NCI-H226 (cell line): ENCODE measurements at regions not wholly inside any gene's neighbourhood (a gene's known extent, or its start where the extent isn't known, plus 50 kb on each side); places are given as distances from the start of the nearest gene placed in this dataset.

Source experiments
- DNase-seq: peaks from one replicate; pipeline ENCODE4 v3.0.0-alpha.2; 2015

DNA sequence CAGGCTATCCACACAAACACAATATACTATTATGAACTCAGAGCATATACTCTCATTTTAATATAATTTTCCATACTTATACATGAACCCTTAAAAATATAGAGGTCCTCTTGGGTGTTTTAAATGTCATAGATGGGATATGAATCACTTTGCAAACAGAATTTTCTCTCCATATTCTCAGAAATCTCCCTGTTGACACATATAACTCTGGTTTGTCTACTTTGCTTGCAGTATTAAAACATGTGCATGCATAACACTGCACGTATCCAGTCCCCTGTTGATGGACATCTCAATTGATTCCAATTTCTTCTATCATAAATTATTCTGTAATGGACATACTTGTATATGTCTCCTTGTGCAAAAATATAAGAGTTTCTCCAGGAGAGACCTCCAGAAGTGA is 417.5 kb upstream of the TBX3 start:
- DNase-seq = no peak

DNA sequence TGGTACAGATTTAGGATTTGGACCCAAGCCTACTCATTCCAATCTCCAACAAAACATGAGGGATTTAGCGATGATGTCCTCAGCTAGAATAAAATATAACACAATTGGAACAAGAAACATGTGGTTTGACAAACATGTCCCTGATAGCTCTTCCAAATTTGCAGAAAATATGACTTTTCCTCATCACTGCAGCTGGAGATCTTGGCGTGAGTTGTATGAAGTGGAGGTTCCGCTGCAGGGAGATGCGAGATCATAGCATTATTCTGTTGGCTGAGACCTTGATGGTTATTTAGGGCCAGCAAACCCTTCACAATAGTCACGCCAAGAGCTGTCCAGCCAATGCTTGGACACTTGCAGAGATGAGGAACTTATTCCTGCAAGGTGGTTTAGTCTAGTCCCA is 413.4 kb upstream of the TBX3 start:
- no peak for DNase-seq

DNA sequence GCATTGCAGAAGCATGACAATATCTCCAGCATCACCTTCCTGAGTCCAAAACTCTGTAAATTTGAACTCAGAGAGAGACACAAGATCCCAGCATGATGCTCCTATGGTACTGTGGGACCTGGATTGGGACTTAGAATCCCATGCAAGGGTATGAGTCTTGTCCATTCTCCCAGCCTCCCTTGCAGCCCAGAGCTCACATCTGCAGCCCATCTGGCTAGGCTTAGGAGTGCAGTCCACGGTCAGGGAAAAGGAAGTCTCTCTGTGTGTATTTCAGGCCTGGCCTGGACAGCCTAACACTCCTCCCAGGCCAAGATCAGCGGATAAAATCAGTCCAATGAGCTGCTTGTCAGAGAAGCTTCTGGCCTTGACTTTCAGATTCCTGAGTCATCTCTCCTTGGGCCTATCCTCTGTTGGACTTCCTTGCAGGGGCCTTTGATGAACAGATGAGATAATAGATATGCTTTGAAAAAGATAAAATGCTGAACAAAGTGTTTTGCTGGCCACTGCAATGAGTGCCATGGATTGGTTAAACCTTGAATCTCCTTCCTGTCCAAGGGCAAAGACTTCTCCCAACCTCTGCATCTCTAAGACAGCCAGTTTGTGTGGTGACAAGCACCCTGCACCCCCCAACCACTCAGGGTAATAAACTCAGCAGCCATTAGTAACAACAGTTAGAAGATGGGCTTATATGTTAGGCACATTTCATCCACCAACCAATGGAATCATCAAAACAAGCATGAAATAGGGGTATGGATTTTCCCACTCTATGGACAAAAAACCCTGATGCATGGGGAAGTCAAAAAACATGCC is 412.8 kb upstream of the TBX3 start:
- DNase-seq = no peak

DNA sequence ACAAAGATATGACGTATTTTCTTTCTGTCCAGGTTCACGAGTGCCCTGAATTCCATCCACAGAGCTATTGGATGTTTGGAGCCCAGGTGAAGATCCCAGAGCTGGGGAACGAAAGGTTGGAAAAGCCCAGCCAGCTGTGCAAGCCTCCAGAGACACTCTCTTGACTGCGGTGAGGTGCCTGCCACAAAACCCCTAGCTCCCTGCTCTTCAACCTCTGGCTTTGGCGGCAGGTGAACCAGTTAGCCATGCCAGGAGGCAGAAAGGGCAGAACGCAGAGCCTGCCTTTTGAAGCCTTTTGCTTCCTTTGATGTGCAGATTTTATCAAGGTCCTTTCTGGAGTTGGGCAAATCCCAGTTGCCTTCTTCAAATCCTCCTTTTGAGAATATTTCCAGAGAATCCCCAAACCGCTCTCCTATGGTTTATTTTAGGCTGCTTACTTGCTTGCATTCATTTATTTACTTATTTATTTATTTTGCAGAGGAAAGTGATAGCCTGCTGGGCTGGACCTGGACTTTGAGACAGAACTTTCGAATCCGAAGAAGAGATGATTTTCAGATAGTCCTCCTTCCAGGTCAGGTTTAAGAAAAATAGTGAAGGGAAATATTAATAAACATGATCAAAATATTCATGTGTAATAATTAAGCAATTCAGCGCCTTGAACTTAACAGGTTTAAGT is 411.2 kb upstream of the TBX3 start:
- no peak for DNase-seq

DNA sequence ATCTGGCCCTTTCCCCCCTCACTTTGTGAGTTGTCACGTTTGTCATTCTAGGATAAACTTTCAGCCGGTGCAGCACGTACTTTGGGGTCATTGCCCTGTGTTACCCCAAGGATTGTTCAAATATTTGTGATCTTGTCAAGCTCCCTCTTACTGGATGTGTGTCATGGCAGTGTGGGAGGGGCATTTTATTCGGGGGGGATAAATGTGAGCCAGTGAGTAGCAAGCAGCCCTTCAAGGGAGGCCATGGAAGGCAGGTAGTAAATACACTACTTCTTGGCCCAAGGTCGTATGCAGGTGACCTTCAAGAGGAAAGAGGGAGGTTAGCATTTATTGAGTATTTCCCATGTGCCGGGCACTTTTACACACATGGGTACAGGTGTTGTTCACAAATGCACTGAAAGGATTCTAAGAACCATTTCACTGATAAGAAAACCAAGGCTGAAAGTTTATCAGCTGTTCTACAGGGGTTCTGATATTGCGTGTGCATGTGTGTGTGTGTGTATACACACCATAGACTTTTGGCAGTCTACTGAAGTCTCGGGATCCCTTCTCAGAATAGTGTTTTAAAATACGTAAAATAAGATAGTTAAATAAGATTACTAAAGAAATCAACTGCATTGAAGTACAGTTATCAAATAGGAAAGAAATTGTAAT is 410.3 kb upstream of the TBX3 start:
- DNase-seq = no peak

DNA sequence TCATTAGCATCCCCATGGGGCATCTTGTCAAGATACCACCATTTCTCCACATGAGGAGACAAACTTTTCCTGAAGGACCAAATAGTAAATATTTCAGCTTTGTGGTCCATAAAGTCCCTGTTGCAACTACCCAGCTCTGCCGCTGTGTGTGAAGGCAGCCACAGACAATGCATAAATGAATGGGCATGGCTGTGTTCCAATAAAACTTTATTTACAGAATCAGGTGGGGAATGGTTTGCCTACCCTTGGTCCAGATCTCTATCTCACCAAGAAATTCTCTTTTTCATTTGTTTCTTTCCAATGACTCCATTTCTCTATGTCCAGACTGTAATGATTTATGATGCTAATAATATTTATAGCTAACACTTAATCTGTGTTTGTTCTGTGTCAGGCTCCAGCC is 409.3 kb upstream of the TBX3 start:
- no peak for DNase-seq

DNA sequence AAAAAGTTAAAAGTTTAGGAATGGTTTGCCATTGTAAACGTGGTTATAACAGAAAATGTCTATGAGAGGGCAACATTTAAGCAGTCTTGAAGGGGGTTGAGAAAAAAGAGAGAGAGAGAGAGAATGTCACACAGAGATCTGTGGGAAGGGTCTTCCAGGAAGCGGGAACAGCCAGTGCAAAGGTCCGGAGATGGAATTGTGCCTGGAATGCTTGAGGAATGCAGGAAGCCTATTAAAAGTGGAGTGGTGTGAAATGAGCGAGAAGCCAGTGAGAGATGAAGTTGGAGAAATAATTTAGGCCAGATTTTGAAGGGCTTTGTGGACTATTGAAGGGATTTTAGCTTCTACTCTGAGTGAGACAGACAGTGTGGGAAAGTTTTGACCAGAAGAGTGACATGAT is 406.8 kb upstream of the TBX3 start:
- DNase-seq = no peak

DNA sequence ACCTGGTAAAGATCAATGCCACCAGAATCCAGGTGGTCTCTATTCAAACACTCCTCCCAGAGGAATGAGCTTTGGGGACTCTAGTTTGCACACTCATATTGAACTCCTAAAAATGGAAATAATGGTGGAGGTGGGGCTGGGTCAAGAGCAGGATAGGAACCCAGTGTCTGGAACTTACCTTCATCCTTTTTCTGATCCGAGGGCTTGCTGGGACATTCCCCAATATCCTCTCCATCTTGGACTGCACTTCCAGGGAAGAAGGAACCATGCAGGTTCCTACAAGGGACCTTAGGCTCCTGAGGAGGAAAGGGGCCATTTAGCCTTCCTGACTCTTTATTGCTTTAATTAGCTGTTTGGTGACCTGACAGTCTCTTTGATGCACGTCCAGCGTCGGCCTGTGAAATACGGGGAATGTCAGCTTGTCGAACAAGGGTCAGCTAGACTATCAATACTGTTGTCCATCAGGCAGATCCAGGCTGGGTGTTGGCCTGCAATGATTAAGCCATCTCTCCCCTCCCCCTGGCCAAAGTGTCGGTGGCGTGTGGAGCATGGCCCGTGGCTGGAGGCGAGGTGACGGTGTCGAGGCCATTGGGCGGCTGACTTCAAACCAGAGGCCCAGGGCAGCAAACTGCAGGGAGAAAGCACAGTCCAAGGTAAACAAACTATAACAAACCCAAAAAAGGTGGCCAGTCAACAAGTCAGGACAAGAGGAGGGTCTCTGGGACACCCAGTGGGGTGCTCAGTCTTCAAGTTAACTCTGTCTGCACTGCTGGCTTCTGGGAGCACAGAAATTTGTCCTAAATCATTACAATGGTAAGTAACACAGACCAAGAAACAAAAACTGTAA is 405.2 kb upstream of the TBX3 start:
- DNase-seq = no peak

DNA sequence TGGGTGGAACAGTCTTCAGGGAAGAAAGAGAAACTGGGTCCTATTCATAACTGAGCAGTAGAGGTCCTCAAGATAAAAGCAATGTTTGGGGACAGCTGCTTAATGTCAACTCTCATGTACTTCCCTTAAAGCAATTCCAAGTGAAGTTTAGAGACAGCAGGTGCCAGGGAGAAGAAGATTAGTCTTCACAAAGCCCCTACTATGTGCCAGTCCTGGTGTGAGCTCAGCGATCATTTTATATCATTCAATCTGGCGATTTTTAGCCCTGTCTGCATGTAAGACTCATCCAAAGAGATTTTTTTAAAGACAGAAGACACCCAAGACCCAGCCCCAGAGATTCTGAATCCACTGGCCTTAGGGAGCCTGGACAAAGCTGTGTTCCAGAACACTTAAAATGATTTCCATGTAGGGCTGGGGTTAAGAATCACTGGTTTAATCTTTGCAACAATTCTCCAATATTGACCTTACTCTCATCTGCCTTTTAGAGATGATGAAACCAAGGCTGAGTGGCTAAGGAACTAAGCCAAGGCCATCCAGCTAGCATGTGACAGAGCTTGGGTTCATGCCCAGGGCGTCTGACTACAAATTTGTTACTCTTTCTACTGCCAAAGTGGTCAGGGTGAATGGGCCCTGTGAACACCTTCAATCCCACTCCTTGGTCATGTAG is 404.5 kb upstream of the TBX3 start:
- no peak for DNase-seq

DNA sequence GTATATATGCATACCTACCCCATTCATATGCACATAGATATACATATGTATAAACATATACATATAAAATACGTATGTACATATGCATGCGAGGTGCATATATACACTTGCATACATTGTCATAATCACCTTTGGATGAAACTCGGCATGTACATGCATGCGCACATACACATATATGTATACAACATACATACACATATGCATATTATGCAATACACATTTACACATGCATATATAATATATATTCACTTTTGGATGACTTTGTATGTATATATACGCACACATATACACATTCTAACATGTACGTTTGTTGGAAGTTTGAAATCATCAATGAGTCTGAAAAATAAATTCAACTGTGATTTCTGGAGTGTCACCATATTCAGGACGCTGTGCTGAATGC is 401.6 kb upstream of the TBX3 start:
- DNase-seq = no peak

DNA sequence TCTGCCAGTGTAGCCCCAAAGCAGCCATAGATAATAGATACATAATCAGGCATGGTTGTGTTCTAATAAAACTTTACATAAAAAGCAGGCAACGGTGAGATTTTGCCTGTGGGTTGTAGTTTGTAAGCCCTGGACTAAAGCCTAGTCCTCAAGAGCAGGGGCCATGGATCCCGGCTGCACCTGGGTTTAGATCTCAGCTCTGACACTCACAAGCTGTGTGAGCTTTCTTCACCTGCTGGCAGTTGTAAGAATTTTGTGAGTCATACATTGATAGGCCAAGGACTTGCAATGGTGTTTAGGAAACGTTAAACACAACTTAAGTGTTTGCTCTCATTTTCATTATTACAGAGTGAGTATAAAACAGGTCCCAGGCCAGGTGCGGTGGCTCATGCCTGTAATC is 395.8 kb upstream of the TBX3 start:
- DNase-seq = no peak

DNA sequence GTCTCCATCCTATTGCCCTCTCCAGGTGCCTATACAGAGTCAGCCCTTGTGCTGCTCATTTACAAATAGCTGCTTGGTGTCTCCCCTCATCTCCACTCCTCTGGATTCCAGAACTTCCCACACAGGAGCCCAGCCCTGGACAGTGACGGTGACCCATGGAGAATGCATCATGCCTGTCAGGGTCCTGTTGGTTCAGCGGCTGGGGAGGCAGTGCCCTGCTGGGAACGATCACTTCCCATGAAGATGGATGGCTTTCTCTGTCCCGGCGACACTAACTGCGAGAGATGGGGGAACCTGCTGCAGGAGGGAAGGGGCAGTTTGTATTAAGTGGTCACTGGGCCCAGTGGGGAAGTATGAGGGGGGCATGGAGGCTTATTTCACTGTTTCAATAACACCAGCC is 395.0 kb upstream of the TBX3 start:
- DNase-seq = no peak

DNA sequence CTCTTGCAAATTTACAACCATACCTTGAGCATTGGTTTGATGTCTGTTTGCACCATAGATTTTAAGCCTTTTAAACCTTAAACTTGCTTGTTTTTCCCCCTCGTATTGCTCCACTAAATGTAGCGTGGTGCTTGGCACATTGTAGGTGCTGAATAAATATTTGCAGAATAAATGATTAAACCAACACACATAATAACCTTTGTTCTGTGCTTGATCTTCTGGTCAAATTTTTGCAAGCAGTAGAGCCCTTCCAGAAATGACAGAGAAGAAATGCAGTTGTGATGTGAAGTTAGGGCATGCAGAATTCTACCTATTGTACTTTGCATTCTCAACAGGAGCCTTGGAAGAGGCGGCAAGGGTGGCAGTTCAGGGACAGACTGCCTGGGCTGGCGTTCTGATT is 394.4 kb upstream of the TBX3 start:
- no peak for DNase-seq

DNA sequence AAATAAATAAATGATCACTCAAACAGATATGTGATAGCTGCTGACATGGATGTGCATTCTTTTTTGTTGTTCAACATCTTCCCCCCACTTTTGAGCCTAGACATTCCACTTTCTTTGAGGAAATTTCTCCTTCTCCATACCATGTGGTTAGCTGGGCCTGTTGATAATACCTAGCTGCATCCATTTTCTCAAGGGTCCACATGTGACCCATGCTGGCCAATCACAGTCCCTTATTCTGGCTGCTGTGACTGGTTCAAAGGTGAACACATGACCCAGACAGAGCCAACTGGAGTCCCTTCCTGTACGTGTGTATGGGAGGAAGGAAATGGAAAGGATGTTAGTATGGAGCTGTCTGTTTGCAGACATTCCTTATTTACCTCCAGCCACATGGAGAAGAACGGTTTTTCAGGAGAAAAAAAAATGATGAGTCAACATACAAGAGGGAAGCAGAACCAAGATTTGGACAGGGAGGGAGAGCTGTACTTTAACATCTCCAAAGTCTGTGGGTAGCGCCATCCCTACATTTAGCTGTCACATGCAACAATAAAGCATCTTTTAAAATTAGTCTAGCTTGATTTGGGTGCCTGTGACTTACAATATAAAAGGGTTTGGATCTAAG is 391.7 kb upstream of the TBX3 start:
- DNase-seq = no peak

DNA sequence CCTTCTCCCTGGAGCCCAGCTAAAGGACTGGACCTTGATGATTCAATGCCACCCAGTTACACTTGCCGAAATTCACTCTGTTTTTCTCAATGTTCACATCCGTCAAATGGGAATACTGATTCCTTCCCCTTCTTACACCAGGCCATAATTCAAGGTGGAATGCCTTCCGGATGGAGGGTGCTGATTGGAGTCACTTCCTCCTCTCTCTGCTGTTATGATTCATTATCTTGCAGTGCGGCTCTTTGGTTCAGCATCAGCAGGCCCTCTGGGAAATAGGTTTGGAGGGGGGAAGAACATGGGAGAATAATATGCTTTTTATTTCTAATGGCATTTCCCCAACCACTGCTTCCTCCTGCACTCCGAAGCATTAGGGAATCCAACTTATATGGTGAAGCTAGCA is 390.6 kb upstream of the TBX3 start:
- no peak for DNase-seq

DNA sequence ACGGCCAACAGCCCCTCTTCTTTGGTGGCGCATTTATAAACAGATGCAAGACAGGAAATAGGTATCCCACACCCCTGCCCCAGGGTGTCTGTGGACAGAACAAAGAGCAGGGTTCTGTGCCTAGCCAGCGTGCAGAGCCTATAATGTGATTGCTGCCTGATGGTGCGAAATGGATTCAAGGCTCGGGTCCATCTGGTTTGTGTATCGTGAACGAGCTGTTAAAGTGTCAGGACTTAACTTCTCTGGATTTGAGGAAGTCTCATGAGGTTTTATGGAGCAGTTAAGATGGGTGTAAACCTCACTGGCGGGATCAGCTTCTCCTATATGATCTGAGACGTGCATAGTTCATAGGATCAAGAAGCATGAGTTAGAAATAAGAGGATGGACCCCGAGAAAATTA is 388.7 kb upstream of the TBX3 start:
- no peak for DNase-seq

DNA sequence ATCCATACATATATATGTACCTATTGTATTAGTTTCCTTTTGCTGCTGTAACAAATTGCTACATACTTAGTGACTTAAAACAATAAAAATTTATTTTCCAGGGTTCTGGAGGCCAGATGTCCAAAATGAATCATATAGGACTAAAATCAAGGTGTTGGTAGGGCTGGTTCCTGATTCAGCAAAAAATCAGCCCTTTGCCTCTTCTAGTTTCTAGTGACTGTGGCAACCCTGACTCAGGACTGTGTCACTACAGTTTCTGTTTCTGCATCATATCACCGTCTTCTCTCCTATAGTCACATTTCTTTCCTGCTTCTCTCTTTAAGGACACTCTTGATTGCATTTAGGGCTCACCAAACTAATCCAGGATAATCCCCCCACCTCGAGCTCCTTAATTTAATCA is 386.3 kb upstream of the TBX3 start:
- no peak for DNase-seq

DNA sequence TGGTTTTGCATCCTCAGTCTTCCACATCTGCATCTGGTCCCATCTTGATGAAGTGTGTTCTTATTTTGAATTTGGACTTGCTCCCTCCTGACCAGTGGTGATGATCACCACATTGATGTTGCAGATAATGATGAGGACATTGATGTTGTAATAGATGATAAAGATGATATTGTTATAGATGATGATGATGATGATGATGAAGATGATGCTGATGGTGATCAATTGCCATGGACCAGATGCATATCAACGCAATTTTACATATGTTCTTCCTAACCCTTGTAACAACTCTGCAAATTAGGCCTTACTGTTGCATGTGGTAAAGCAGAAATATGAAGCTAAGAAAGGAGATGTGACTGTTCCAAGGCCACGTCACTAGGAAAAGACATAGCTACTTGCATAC is 380.3 kb upstream of the TBX3 start:
- no peak for DNase-seq

DNA sequence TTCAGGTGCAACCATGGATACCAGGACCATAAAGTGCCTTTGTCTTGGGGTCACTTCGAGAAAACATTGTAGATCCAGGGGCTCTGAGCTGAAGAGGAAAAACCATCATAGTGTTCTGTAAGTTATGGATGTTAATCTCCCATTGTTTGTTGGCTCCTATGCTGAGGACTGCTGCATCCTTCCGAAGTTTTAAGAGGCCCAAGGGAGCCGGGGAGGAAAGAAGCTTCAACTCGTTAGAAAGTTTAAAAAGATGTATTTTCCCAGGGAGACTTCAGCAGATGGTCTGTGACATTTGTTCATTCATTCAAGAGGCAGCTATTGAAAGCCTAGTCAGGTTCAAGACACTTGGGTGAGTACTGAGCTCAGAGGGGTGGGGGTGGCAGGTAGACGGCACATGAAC is 378.8 kb upstream of the TBX3 start:
- DNase-seq = no peak

DNA sequence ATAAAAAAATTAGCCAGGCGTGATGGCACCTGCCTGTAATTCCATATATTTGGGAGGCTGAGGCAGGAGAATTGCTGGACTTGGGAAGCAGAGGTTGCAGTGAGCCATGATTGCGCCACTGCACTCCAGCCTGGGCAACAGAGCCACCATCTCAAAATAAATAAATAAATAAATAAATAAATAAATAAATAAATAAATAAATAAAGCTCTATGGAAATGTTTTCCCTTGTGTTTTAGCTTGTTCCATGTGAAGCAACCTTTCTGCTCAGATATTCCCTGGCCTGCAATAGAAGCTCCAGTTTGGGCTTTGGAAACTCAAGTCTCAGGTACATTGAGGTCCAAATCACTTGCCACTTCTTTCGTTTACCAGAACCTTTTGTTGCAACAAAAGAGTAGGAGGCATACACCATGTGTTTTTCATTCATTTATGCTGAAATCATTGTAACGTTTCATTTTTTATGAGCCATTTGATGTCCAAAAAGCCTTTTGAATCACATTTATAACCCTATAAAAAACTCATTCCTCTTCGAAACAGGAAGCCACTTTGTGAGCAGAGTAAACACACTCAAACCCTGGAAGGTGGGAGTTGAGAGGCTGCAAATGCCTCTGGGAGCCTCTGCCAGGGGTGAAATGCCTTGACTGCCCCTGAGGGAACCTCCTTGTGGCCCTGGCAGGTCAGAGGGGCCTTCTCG is 376.6 kb upstream of the TBX3 start:
- no peak for DNase-seq

DNA sequence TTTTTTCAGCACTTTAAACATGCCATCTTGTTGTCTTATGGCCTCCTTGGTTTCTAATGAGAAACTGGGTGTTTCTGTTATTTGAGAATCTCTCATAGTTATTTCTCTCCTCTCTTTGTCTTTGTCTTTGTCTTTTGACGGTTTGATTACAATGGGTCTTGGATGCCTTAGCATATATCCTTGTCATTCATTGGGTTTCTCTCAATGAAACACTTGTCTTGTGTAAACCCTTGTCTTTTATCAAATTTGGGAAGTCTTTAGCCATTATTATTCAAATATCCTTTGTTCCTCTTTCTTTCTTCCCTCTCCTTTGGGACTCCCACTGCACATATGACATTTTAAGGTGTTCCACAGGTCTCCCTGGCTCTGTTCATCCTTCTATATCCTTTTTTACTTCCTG is 373.5 kb upstream of the TBX3 start:
- no peak for DNase-seq

DNA sequence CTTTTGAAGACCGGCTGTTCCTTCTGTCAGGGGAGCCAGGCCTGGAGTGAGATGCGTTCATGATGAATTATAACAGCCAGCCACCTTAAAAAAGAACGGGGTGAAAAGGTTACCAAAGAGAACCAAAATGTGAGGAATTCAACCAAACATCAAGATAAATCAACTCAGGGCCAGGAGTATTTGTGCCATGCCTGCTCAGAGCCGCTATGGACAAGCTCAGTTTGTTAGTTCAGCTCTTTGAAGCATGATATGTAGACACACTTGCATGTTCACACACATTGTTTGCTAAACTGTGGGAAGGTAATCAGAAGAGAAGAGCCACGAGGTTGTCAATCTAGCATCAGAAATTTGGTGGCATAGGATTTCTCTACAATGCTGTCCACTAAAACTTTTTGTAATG is 367.4 kb upstream of the TBX3 start:
- no peak for DNase-seq
